Transverse colon (tissue), 4 donors: ENCODE measurements at regions not wholly inside any gene's neighbourhood (a gene's known extent, or its start where the extent isn't known, plus 50 kb on each side); places are given as distances from the start of the nearest gene placed in this dataset.

Experiments used
- DNase-seq: peaks from one replicate; pipeline ENCODE4 v3.0.0-alpha.2; 2019
- H3K27ac ChIP-seq, 4 donors: fragments of 200-600 bp; sonication (generic); 2 replicates each; pipeline ENCODE4 v1.5.1; 2016 to 2018; ENCODE audit warnings: inconsistent platforms in 4 of 4
- H3K27me3 ChIP-seq: fragments of 200-600 bp; sonication (generic); 2 replicates; pipeline ENCODE4 v1.5.1; 2017; ENCODE audit warnings: inconsistent platforms
- H3K36me3 ChIP-seq, 4 donors: fragments of 200-600 bp; sonication (generic); 2 replicates each; pipeline ENCODE4 v1.5.1; 2017 to 2019; ENCODE audit warnings: inconsistent platforms in 4 of 4
- H3K4me1 ChIP-seq, 4 donors: fragments of 200-600 bp; sonication (generic); 2 replicates each; pipeline ENCODE4 v1.5.1; 2017 to 2020; ENCODE audit warnings: inconsistent platforms in 4 of 4
- H3K4me3 ChIP-seq, 4 donors: fragments of 200-600 bp; sonication (generic); 1 replicate in 1 of 4; 2 replicates in 3 of 4; pipeline versions ENCODE4 v1.5.1 to v1.6.1; 2017 to 2019; ENCODE audit warnings: inconsistent platforms in 4 of 4
- H3K9me3 ChIP-seq, 2 donors: fragments of 200-600 bp; sonication (generic); 2 replicates each; pipeline ENCODE4 v1.5.1; 2017 to 2019; ENCODE audit warnings: inconsistent platforms in 2 of 2
- CTCF ChIP-seq, 5 experiments: fragments of 200-600 bp in 3 of 5; fragments of 450-650 bp in 2 of 5; sonication (generic) in 3 of 5; IDR thresholded peaks; 1 replicate in 2 of 5; 2 replicates in 3 of 5; pipeline ENCODE4 v1.5.1; 2016 to 2017; ENCODE audit warnings: antibody characterized with exemption in 5 of 5, inconsistent platforms in 3 of 5, mild to moderate bottlenecking in 2 of 5, moderate library complexity in 1 of 5
- EP300 ChIP-seq: sonication (generic); formaldehyde crosslinking; IDR thresholded peaks from one replicate; pipeline ENCODE4 v1.6.1; 2017; ENCODE audit warnings: antibody characterized with exemption, low read depth
- POLR2A ChIP-seq: fragments of 450-650 bp; IDR thresholded peaks from one replicate; pipeline ENCODE4 v1.6.1; 2016; ENCODE audit warnings: antibody characterized with exemption, mild to moderate bottlenecking, moderate library complexity
- POLR2AphosphoS5 ChIP-seq, 3 donors: sonication (generic); formaldehyde crosslinking; IDR thresholded peaks; one replicate each; pipeline ENCODE4 v1.6.1; 2016; ENCODE audit warnings: antibody characterized with exemption in 3 of 3
- WGBS, 2 donors: methylation state at CpG; one replicate each; pipeline ENCODE4 v1.1.5; 2018; ENCODE audit warnings: low coverage in 1 of 2; 5-methylcytosine and 5-hydroxymethylcytosine counted together
- in situ Hi-C, 4 donors: fragments of 200-750 bp; cut with MboI; loops; one replicate each; pipeline versions ENCODE4 v1.15.0 to v1.15.1; 2017; ENCODE audit warnings: low sequenced_read_pairs in 3 of 4, low pct_ligation_motif_present in 1 of 4, low pct_unique_long_range_greater_than_20kb in 1 of 4
- intact Hi-C: fragments of 100-400 bp; cut with DNase I; formaldehyde crosslinking; loops from one replicate; pipeline ENCODE4 v1.15.1; 2023; ENCODE audit warnings: low total_unique reads

- H3K27ac ChIP-seq: no peak overlapping the region
- no peaks in the 10 kb centered on the region for H3K9me3 ChIP-seq
- no peak overlapping the region for H3K4me3 ChIP-seq
- TF ChIP-seq POLR2A (no peak), POLR2AphosphoS5 (IDR thresholded peaks at IDR 0.05) (no peak), EP300 (no peak), CTCF (IDR thresholded peaks at IDR 0.05) (no peak)
- in situ Hi-C loops (no loop called here), intact Hi-C loops (no loop called here)
- DNase-seq: no peak
- no peaks in the 10 kb centered on the region for H3K36me3 ChIP-seq
- no peaks in the 10 kb centered on the region for H3K4me1 ChIP-seq
- WGBS, 2 donors: 82 to 94% methylated on average over 4 of the region's 4 CpGs
- no peaks in the 10 kb centered on the region for H3K27me3 ChIP-seq
These were observed 57.1 kb upstream of the NPFFR2 start for GRCh38 chr4:71974681-71975080.

- H3K27ac ChIP-seq: no peak overlapping the region
- no peak for DNase-seq
- no peaks in the 10 kb centered on the region for H3K27me3 ChIP-seq
- intact Hi-C loops (no loop called here), in situ Hi-C loops (no loop called here)
- H3K4me3 ChIP-seq: no peak overlapping the region
- TF ChIP-seq POLR2AphosphoS5 (IDR thresholded peaks at IDR 0.05) (no peak), POLR2A (no peak), EP300 (no peak), CTCF (IDR thresholded peaks at IDR 0.05) (no peak)
- H3K9me3 ChIP-seq: no peaks in the 10 kb centered on the region
- no peaks in the 10 kb centered on the region for H3K4me1 ChIP-seq
- no peaks in the 10 kb centered on the region for H3K36me3 ChIP-seq
These were observed 55.3 kb upstream of the NPFFR2 start for GRCh38 chr4:71976523-71976922.

- Histone ChIP-seq H3K27me3 (no peaks in the 10 kb centered on the region), H3K4me3 (no peak overlapping the region), H3K36me3 (no peaks in the 10 kb centered on the region), H3K27ac (no peak overlapping the region), H3K4me1 (no peaks in the 10 kb centered on the region), H3K9me3 (no peaks in the 10 kb centered on the region)
- TF ChIP-seq CTCF (IDR thresholded peaks at IDR 0.05) (no peak), POLR2A (no peak), POLR2AphosphoS5 (IDR thresholded peaks at IDR 0.05) (no peak), EP300 (no peak)
- intact Hi-C loops: no loop called here
- WGBS, 2 donors: 67 to 82% methylated on average over 1 of the region's 1 CpG
- in situ Hi-C loops: no loop called here
- no peak for DNase-seq
These were observed 53.5 kb upstream of the NPFFR2 start for GRCh38 chr4:71978210-71978835.

- Histone ChIP-seq H3K9me3 (no peaks in the 10 kb centered on the region), H3K27ac (no peak overlapping the region), H3K4me3 (no peak overlapping the region), H3K4me1 (no peaks in the 10 kb centered on the region), H3K36me3 (no peaks in the 10 kb centered on the region), H3K27me3 (no peaks in the 10 kb centered on the region)
- WGBS, 2 donors: 75 to 82% methylated on average over 2 of the region's 2 CpGs
- TF ChIP-seq POLR2AphosphoS5 (IDR thresholded peaks at IDR 0.05): no peak
- no peak for TF ChIP-seq EP300
- TF ChIP-seq CTCF (IDR thresholded peaks at IDR 0.05): no peak
- no peak for TF ChIP-seq POLR2A
- no peak for DNase-seq
- in situ Hi-C loops (no loop called here), intact Hi-C loops (no loop called here)
These were observed 50.8 kb upstream of the NPFFR2 start for GRCh38 chr4:71980976-71981375.
